ENCODE measurements at regions not wholly inside any gene's neighbourhood (a gene's known extent, or its start where the extent isn't known, plus 50 kb on each side); places are given as distances from the start of the nearest gene placed in this dataset.

- Histone ChIP-seq H3K4me3 (ENCODE audit: low read depth in 1 of 3, low read length in 3 of 3) (no peak overlapping the region), H3K27me3 (ENCODE audit: control insufficient read depth in 3 of 3, insufficient read depth in 3 of 3, low read length in 3 of 3) (no peaks in the 10 kb centered on the region), H3K27ac (ENCODE audit: low read depth in 1 of 3, low read length in 2 of 3) (no peak overlapping the region), H3K9me3 (ENCODE audit: control insufficient read depth in 2 of 2, insufficient read depth in 1 of 2, low read depth in 1 of 2, low read length in 1 of 2) (peaks cover 2 to 3% of the 10 kb centered on the region in 2 donors), H3K36me3 (ENCODE audit: control insufficient read depth in 3 of 3, insufficient read depth in 2 of 3, low read depth in 1 of 3, low read length in 3 of 3) (no peaks in the 10 kb centered on the region), H3K4me1 (ENCODE audit: control insufficient read depth in 3 of 3, insufficient read depth in 2 of 3, low read depth in 1 of 3, low read length in 2 of 3) (no peaks in the 10 kb centered on the region)
- 58 to 74% (median 65%) methylated on average over 5 of the region's 5 CpGs for WGBS, 3 donors
- FAIRE-seq (no peak), DNase-seq (no peak)
Measured at GRCh38 chr5:28249771-28250415, 1211.5 kb upstream of the CDH9 start.

- no peak for DNase-seq
- Histone ChIP-seq H3K4me1 (ENCODE audit: control insufficient read depth in 3 of 3, insufficient read depth in 2 of 3, low read depth in 1 of 3, low read length in 2 of 3) (no peaks in the 10 kb centered on the region), H3K27me3 (ENCODE audit: control insufficient read depth in 3 of 3, insufficient read depth in 3 of 3, low read length in 3 of 3) (no peaks in the 10 kb centered on the region), H3K4me3 (ENCODE audit: low read depth in 1 of 3, low read length in 3 of 3) (no peak overlapping the region), H3K36me3 (ENCODE audit: control insufficient read depth in 3 of 3, insufficient read depth in 2 of 3, low read depth in 1 of 3, low read length in 3 of 3) (no peaks in the 10 kb centered on the region), H3K9me3 (ENCODE audit: control insufficient read depth in 2 of 2, insufficient read depth in 1 of 2, low read depth in 1 of 2, low read length in 1 of 2) (no peaks in the 10 kb centered on the region), H3K27ac (ENCODE audit: low read depth in 1 of 3, low read length in 2 of 3) (no peak overlapping the region)
- no peak for FAIRE-seq
- WGBS, 3 donors = 74 to 84% (median 84%) methylated on average over 1 of the region's 1 CpG
Measured at GRCh38 chr5:28234356-28234968, 1196.1 kb upstream of the CDH9 start.

- H3K36me3 ChIP-seq (ENCODE audit: control insufficient read depth in 3 of 3, insufficient read depth in 2 of 3, low read depth in 1 of 3, low read length in 3 of 3) = no peaks in the 10 kb centered on the region
- no peaks in the 10 kb centered on the region for H3K27me3 ChIP-seq (ENCODE audit: control insufficient read depth in 3 of 3, insufficient read depth in 3 of 3, low read length in 3 of 3)
- no peak overlapping the region for H3K27ac ChIP-seq (ENCODE audit: low read depth in 1 of 3, low read length in 2 of 3)
- H3K4me1 ChIP-seq (ENCODE audit: control insufficient read depth in 3 of 3, insufficient read depth in 2 of 3, low read depth in 1 of 3, low read length in 2 of 3) = no peaks in the 10 kb centered on the region
- no peak overlapping the region for H3K4me3 ChIP-seq (ENCODE audit: low read depth in 1 of 3, low read length in 3 of 3)
- FAIRE-seq (no peak), DNase-seq (no peak)
- 72 to 78% (median 75%) methylated on average over 3 of the region's 3 CpGs for WGBS, 3 donors
- no peaks in the 10 kb centered on the region for H3K9me3 ChIP-seq (ENCODE audit: control insufficient read depth in 2 of 2, insufficient read depth in 1 of 2, low read depth in 1 of 2, low read length in 1 of 2)
Measured at GRCh38 chr5:28226407-28226806, 1188.0 kb upstream of the CDH9 start.

- Histone ChIP-seq H3K4me3 (ENCODE audit: low read depth in 1 of 3, low read length in 3 of 3) (no peak overlapping the region), H3K9me3 (ENCODE audit: control insufficient read depth in 2 of 2, insufficient read depth in 1 of 2, low read depth in 1 of 2, low read length in 1 of 2) (peaks cover 0 to 2% of the 10 kb centered on the region in 2 donors), H3K36me3 (ENCODE audit: control insufficient read depth in 3 of 3, insufficient read depth in 2 of 3, low read depth in 1 of 3, low read length in 3 of 3) (no peaks in the 10 kb centered on the region), H3K27me3 (ENCODE audit: control insufficient read depth in 3 of 3, insufficient read depth in 3 of 3, low read length in 3 of 3) (no peaks in the 10 kb centered on the region), H3K4me1 (ENCODE audit: control insufficient read depth in 3 of 3, insufficient read depth in 2 of 3, low read depth in 1 of 3, low read length in 2 of 3) (no peaks in the 10 kb centered on the region), H3K27ac (ENCODE audit: low read depth in 1 of 3, low read length in 2 of 3) (no peak overlapping the region)
- FAIRE-seq (no peak), DNase-seq (no peak)
Measured at GRCh38 chr5:28219539-28219938, 1181.2 kb upstream of the CDH9 start.

- Histone ChIP-seq H3K27me3 (ENCODE audit: control insufficient read depth in 3 of 3, insufficient read depth in 3 of 3, low read length in 3 of 3) (no peaks in the 10 kb centered on the region), H3K4me3 (ENCODE audit: low read depth in 1 of 3, low read length in 3 of 3) (no peak overlapping the region), H3K9me3 (ENCODE audit: control insufficient read depth in 2 of 2, insufficient read depth in 1 of 2, low read depth in 1 of 2, low read length in 1 of 2) (peaks cover 2% of the 10 kb centered on the region in 2 donors), H3K4me1 (ENCODE audit: control insufficient read depth in 3 of 3, insufficient read depth in 2 of 3, low read depth in 1 of 3, low read length in 2 of 3) (no peaks in the 10 kb centered on the region), H3K27ac (ENCODE audit: low read depth in 1 of 3, low read length in 2 of 3) (no peak overlapping the region), H3K36me3 (ENCODE audit: control insufficient read depth in 3 of 3, insufficient read depth in 2 of 3, low read depth in 1 of 3, low read length in 3 of 3) (no peaks in the 10 kb centered on the region)
- FAIRE-seq (no peak), DNase-seq (no peak)
- WGBS, 3 donors = 74 to 87% (median 76%) methylated on average over 3 of the region's 3 CpGs
Measured at GRCh38 chr5:28217695-28218094, 1179.3 kb upstream of the CDH9 start.

GRCh38 chr5:28216939-28217360 lies 1178.6 kb upstream of the CDH9 start:
- no peak overlapping the region for H3K4me3 ChIP-seq (ENCODE audit: low read depth in 1 of 3, low read length in 3 of 3)
- WGBS, 3 donors = 70 to 79% (median 76%) methylated on average over 2 of the region's 2 CpGs
- no peaks in the 10 kb centered on the region for H3K27me3 ChIP-seq (ENCODE audit: control insufficient read depth in 3 of 3, insufficient read depth in 3 of 3, low read length in 3 of 3)
- DNase-seq (no peak), FAIRE-seq (no peak)
- H3K27ac ChIP-seq (ENCODE audit: low read depth in 1 of 3, low read length in 2 of 3) = no peak overlapping the region
- no peaks in the 10 kb centered on the region for H3K36me3 ChIP-seq (ENCODE audit: control insufficient read depth in 3 of 3, insufficient read depth in 2 of 3, low read depth in 1 of 3, low read length in 3 of 3)
- H3K4me1 ChIP-seq (ENCODE audit: control insufficient read depth in 3 of 3, insufficient read depth in 2 of 3, low read depth in 1 of 3, low read length in 2 of 3) = no peaks in the 10 kb centered on the region
- H3K9me3 ChIP-seq (ENCODE audit: control insufficient read depth in 2 of 2, insufficient read depth in 1 of 2, low read depth in 1 of 2, low read length in 1 of 2) = peaks cover 2% of the 10 kb centered on the region in 2 donors

- peaks cover 2% of the 10 kb centered on the region in 2 donors for H3K9me3 ChIP-seq (ENCODE audit: control insufficient read depth in 2 of 2, insufficient read depth in 1 of 2, low read depth in 1 of 2, low read length in 1 of 2)
- H3K27ac ChIP-seq (ENCODE audit: low read depth in 1 of 3, low read length in 2 of 3) = no peak overlapping the region
- FAIRE-seq (no peak), DNase-seq (no peak)
- H3K27me3 ChIP-seq (ENCODE audit: control insufficient read depth in 3 of 3, insufficient read depth in 3 of 3, low read length in 3 of 3) = no peaks in the 10 kb centered on the region
- H3K36me3 ChIP-seq (ENCODE audit: control insufficient read depth in 3 of 3, insufficient read depth in 2 of 3, low read depth in 1 of 3, low read length in 3 of 3) = no peaks in the 10 kb centered on the region
- H3K4me3 ChIP-seq (ENCODE audit: low read depth in 1 of 3, low read length in 3 of 3) = no peak overlapping the region
- H3K4me1 ChIP-seq (ENCODE audit: control insufficient read depth in 3 of 3, insufficient read depth in 2 of 3, low read depth in 1 of 3, low read length in 2 of 3) = no peaks in the 10 kb centered on the region
Measured at GRCh38 chr5:28215091-28215490, 1176.7 kb upstream of the CDH9 start.

GRCh38 chr5:28214292-28214691 lies 1175.9 kb upstream of the CDH9 start:
- WGBS, 3 donors = 69 to 83% (median 80%) methylated on average over 3 of the region's 3 CpGs
- Histone ChIP-seq H3K27ac (ENCODE audit: low read depth in 1 of 3, low read length in 2 of 3) (no peak overlapping the region), H3K4me3 (ENCODE audit: low read depth in 1 of 3, low read length in 3 of 3) (no peak overlapping the region), H3K4me1 (ENCODE audit: control insufficient read depth in 3 of 3, insufficient read depth in 2 of 3, low read depth in 1 of 3, low read length in 2 of 3) (no peaks in the 10 kb centered on the region), H3K36me3 (ENCODE audit: control insufficient read depth in 3 of 3, insufficient read depth in 2 of 3, low read depth in 1 of 3, low read length in 3 of 3) (no peaks in the 10 kb centered on the region), H3K27me3 (ENCODE audit: control insufficient read depth in 3 of 3, insufficient read depth in 3 of 3, low read length in 3 of 3) (no peaks in the 10 kb centered on the region), H3K9me3 (ENCODE audit: control insufficient read depth in 2 of 2, insufficient read depth in 1 of 2, low read depth in 1 of 2, low read length in 1 of 2) (peaks cover 2% of the 10 kb centered on the region in 2 donors)
- DNase-seq = no peak
- no peak for FAIRE-seq

- no peaks in the 10 kb centered on the region for H3K36me3 ChIP-seq (ENCODE audit: control insufficient read depth in 3 of 3, insufficient read depth in 2 of 3, low read depth in 1 of 3, low read length in 3 of 3)
- no peak for FAIRE-seq
- no peak overlapping the region for H3K4me3 ChIP-seq (ENCODE audit: low read depth in 1 of 3, low read length in 3 of 3)
- H3K9me3 ChIP-seq (ENCODE audit: control insufficient read depth in 2 of 2, insufficient read depth in 1 of 2, low read depth in 1 of 2, low read length in 1 of 2) = peaks cover 0 to 2% of the 10 kb centered on the region in 2 donors
- WGBS, 3 donors = 80 to 97% (median 94%) methylated on average over 1 of the region's 1 CpG
- no peak overlapping the region for H3K27ac ChIP-seq (ENCODE audit: low read depth in 1 of 3, low read length in 2 of 3)
- no peaks in the 10 kb centered on the region for H3K4me1 ChIP-seq (ENCODE audit: control insufficient read depth in 3 of 3, insufficient read depth in 2 of 3, low read depth in 1 of 3, low read length in 2 of 3)
- no peaks in the 10 kb centered on the region for H3K27me3 ChIP-seq (ENCODE audit: control insufficient read depth in 3 of 3, insufficient read depth in 3 of 3, low read length in 3 of 3)
- no peak for DNase-seq
Measured at GRCh38 chr5:28208356-28208755, 1170.0 kb upstream of the CDH9 start.

All from small intestine (tissue), 7 donors.